ENCODE measurements at regions not wholly inside any gene's neighbourhood (a gene's known extent, or its start where the extent isn't known, plus 50 kb on each side); places are given as distances from the start of the nearest gene placed in this dataset.

DNA sequence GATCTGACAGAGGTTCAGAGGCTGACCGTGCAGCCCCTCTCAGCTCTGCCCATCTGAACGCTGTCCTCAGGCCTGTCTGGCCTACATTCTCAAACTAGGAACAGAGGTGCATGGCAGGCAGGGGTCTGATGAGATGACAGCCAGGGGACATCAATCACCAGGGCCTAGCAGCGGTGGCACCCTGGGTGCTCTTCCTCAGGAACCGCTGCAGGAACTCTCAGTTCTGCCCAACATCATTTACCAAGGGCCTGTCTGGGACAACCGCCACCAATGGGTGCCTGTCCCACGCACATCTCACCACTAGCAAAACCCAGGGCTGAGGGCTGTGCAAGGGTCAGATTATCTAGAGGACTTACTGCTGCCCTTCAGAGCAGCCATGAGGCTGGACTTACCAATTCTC lies 245.7 kb downstream of the TOMM20 start:
- Histone ChIP-seq H4K8ac (replicated peaks; ENCODE audit: insufficient read length, low read depth, low read length) (no peak overlapping the region), H3K14ac (ENCODE audit: insufficient read depth, low read length) (no peak overlapping the region), H3T11ph (ENCODE audit: low read length) (no peak overlapping the region), H3K27me3 (ENCODE audit: insufficient read depth, low read length) (no peaks in the 10 kb centered on the region), H2BK120ac (ENCODE audit: low read depth, low read length, poor library complexity, severe bottlenecking) (no peak overlapping the region), H3K27ac (ENCODE audit: insufficient read length, low read depth, low read length) (no peak overlapping the region), H3K79me1 (ENCODE audit: insufficient read depth, low read depth, low read length, poor library complexity, severe bottlenecking) (no peaks in the 10 kb centered on the region), H3K9ac (ENCODE audit: extremely low read depth, insufficient read length, low read length) (no peak overlapping the region), H3K23ac (ENCODE audit: insufficient read length, low read depth, low read length) (no peak overlapping the region), H3K4me2 (ENCODE audit: insufficient read depth, insufficient read length, low read length) (no peak overlapping the region), H3K23me2 (ENCODE audit: insufficient read length, low read depth, low read length, poor library complexity, severe bottlenecking) (no peaks in the 10 kb centered on the region), H2BK12ac (ENCODE audit: insufficient read length, low read depth, low read length) (no peak overlapping the region), H3K9me3 (ENCODE audit: control insufficient read depth, low read depth, low read length) (no peaks in the 10 kb centered on the region), H2AK5ac (ENCODE audit: insufficient read length, low read length) (no peak overlapping the region), H2BK15ac (ENCODE audit: low read depth, low read length) (no peak overlapping the region), H2BK5ac (ENCODE audit: insufficient read length, low read length) (no peak overlapping the region), H3K4me1 (ENCODE audit: insufficient read depth, low read length) (no peaks in the 10 kb centered on the region), H3K4ac (ENCODE audit: low read depth, low read length) (no peak overlapping the region), H3K18ac (ENCODE audit: insufficient read length, low read depth, low read length) (no peak overlapping the region), H4K20me1 (ENCODE audit: control insufficient read depth, insufficient read depth, insufficient read length) (no peaks in the 10 kb centered on the region), H4K5ac (ENCODE audit: insufficient read length, low read depth, low read length) (no peak overlapping the region), H3K56ac (ENCODE audit: insufficient read length, low read depth, low read length) (no peak overlapping the region), H4K91ac (ENCODE audit: insufficient read length, low read depth, low read length) (no peak overlapping the region), H2AFZ (ENCODE audit: low read length) (no peak overlapping the region), H2BK20ac (ENCODE audit: low read depth, low read length, poor library complexity, severe bottlenecking) (no peak overlapping the region), H3K79me2 (ENCODE audit: insufficient read depth, low read length) (no peaks in the 10 kb centered on the region)
- WGBS (ENCODE audit: extremely low coverage, insufficient read length, low lambda C conversion rate): no CpG with 5 or more reads among the region's 6 CpGs
- Mint-ChIP-seq H3K4me3 (no peak overlapping the region), H3K4me1 (no peaks in the 10 kb centered on the region), H3K27ac (no peak overlapping the region; a peak in 1 of 7 replicates), H3K9me3 (no peaks in the 10 kb centered on the region), H3K27me3 (ENCODE audit: low read depth) (no peaks in the 10 kb centered on the region; the same call in 1 of the 2 replicates), H3K36me3 (ENCODE audit: insufficient read depth in 1 of 3, low read depth in 3 of 3) (no peaks in the 10 kb centered on the region)
- TF ChIP-seq, protein P1, sequence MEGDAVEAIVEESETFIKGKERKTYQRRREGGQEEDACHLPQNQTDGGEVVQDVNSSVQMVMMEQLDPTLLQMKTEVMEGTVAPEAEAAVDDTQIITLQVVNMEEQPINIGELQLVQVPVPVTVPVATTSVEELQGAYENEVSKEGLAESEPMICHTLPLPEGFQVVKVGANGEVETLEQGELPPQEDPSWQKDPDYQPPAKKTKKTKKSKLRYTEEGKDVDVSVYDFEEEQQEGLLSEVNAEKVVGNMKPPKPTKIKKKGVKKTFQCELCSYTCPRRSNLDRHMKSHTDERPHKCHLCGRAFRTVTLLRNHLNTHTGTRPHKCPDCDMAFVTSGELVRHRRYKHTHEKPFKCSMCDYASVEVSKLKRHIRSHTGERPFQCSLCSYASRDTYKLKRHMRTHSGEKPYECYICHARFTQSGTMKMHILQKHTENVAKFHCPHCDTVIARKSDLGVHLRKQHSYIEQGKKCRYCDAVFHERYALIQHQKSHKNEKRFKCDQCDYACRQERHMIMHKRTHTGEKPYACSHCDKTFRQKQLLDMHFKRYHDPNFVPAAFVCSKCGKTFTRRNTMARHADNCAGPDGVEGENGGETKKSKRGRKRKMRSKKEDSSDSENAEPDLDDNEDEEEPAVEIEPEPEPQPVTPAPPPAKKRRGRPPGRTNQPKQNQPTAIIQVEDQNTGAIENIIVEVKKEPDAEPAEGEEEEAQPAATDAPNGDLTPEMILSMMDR (conservative IDR thresholded peaks at IDR 0.05): no peak
- DNase-seq: no peak

All from H9 (cell line).